Spinal cord (tissue), 9 donors: ENCODE measurements at regions not wholly inside any gene's neighbourhood (a gene's known extent, or its start where the extent isn't known, plus 50 kb on each side); places are given as distances from the start of the nearest gene placed in this dataset.

Experiments used
- DNase-seq, 6 donors: peaks; one replicate each; pipeline versions ENCODE4 v3.0.0 to v3.0.0-alpha.2; 2013 to 2015; ENCODE audit warnings: low spot score in 6 of 6, low read depth in 4 of 6
- H3K27ac ChIP-seq: one replicate; pipeline ENCODE4 v1.5.1; 2013; ENCODE audit warnings: low read depth, low read length, control low read depth
- H3K27me3 ChIP-seq: one replicate; pipeline ENCODE4 v1.6.1; 2013; ENCODE audit warnings: low read length; ENCODE audit not compliant: control insufficient read depth, insufficient read depth
- H3K36me3 ChIP-seq: one replicate; pipeline ENCODE4 v1.6.1; 2013; ENCODE audit warnings: low read length; ENCODE audit not compliant: control insufficient read depth, insufficient read depth
- H3K4me1 ChIP-seq: one replicate; pipeline ENCODE4 v1.6.1; 2013; ENCODE audit warnings: low read length; ENCODE audit not compliant: control insufficient read depth, insufficient read depth
- H3K4me3 ChIP-seq: one replicate; pipeline ENCODE4 v1.5.1; 2013; ENCODE audit warnings: low read depth, low read length, control low read depth
- H3K9me3 ChIP-seq: one replicate; pipeline ENCODE4 v1.6.1; 2013; ENCODE audit warnings: low read length; ENCODE audit not compliant: control insufficient read depth, insufficient read depth
- WGBS: methylation state at CpG from one replicate; pipeline ENCODE4 v1.1.5; 2013; ENCODE audit warnings: missing lambda C conversion rate; ENCODE audit not compliant: insufficient coverage; 5-methylcytosine and 5-hydroxymethylcytosine counted together
- donor health status: healthy.

GRCh38 chr15:60091911-60092310 is 87.8 kb downstream of the FOXB1 start:
- 100% methylated on average over 1 of the region's 3 CpGs for WGBS
- Histone ChIP-seq H3K4me1 (peaks cover 5% of the 10 kb centered on the region), H3K27ac (no peak overlapping the region)

GRCh38 chr15:60093273-60094067 is 89.4 kb downstream of the FOXB1 start:
- H3K27ac ChIP-seq = no peak overlapping the region
- no peaks in the 10 kb centered on the region for H3K27me3 ChIP-seq
- H3K36me3 ChIP-seq = no peaks in the 10 kb centered on the region
- no peak overlapping the region for H3K4me3 ChIP-seq
- WGBS = 5% methylated on average over 2 of the region's 4 CpGs
- peaks cover 5% of the 10 kb centered on the region for H3K4me1 ChIP-seq
- H3K9me3 ChIP-seq = peaks cover 4% of the 10 kb centered on the region
- peak in 4 of 6 donors; percentile 56 to 90 (median 70) for DNase-seq

More at GRCh38 chr15:60091911-60092310, 87.8 kb downstream of the FOXB1 start:
- Histone ChIP-seq H3K9me3 (peaks cover 2% of the 10 kb centered on the region), H3K4me3 (no peak overlapping the region), H3K27me3 (no peaks in the 10 kb centered on the region), H3K36me3 (no peaks in the 10 kb centered on the region)
- DNase-seq = no peak

- no peak overlapping the region for H3K27ac ChIP-seq
- no peak overlapping the region for H3K4me3 ChIP-seq
- H3K27me3 ChIP-seq = peaks cover 2% of the 10 kb centered on the region
- peaks cover 3% of the 10 kb centered on the region for H3K4me1 ChIP-seq
- no peak for DNase-seq
- 100% methylated on average over 1 of the region's 2 CpGs for WGBS
- H3K9me3 ChIP-seq = peaks cover 4% of the 10 kb centered on the region
- no peaks in the 10 kb centered on the region for H3K36me3 ChIP-seq
These were observed 91.6 kb downstream of the FOXB1 start for GRCh38 chr15:60095711-60096110.

DNA sequence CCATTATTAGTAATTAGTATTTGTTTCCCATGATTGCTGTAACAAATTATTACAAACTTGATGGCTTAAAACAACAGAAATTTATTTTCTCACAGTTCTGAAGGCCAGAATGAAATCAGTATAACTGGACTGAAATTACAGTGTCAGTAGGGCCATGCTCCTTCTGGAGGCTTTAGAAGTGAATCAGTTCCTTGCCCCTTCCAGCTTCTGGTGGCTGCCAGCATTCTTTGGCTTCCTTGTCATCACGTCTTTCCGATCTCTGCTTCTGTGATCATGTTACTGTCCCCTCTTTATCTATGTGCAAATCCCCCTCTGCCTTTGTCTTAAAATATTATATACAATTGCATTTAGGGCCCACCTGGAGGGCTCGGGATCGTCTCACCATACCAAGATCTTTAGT is 92.0 kb downstream of the FOXB1 start:
- Histone ChIP-seq H3K27me3 (peaks cover 2% of the 10 kb centered on the region), H3K9me3 (peaks cover 4% of the 10 kb centered on the region), H3K4me3 (no peak overlapping the region), H3K4me1 (peaks cover 3% of the 10 kb centered on the region), H3K27ac (no peak overlapping the region), H3K36me3 (no peaks in the 10 kb centered on the region)
- 88% methylated on average over 4 of the region's 4 CpGs for WGBS
- no peak for DNase-seq

DNA sequence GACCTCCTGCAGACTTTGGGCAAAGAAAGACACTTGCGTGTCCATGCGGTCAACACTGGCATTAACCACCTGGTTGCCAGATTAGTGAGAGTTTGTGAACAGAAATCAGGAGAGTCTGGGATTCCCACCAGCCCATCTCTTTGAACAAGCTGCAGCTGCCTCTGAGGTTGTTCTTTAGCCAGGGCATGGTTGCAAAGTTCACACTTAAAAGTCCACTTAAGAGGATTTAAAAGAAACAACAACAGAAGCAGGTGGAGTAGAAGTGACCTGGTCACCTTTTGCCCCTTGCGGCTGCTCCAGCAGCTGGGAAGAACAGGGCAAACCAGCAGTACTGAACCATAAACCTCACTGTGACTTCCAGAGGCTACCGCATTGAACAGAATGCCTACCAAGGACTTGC is 97.3 kb downstream of the FOXB1 start:
- Histone ChIP-seq H3K27ac (no peak overlapping the region), H3K4me1 (no peaks in the 10 kb centered on the region), H3K36me3 (no peaks in the 10 kb centered on the region), H3K27me3 (peaks cover 2% of the 10 kb centered on the region), H3K9me3 (peaks cover 4% of the 10 kb centered on the region), H3K4me3 (no peak overlapping the region)
- DNase-seq = no peak
- WGBS = 72% methylated on average over 4 of the region's 4 CpGs

GRCh38 chr15:60102748-60103147 is 98.6 kb downstream of the FOXB1 start:
- H3K4me1 ChIP-seq = no peaks in the 10 kb centered on the region
- no peak overlapping the region for H3K27ac ChIP-seq
- H3K27me3 ChIP-seq = peaks cover 2% of the 10 kb centered on the region
- H3K9me3 ChIP-seq = no peaks in the 10 kb centered on the region
- no peak for DNase-seq
- no peaks in the 10 kb centered on the region for H3K36me3 ChIP-seq
- no peak overlapping the region for H3K4me3 ChIP-seq

GRCh38 chr15:60110909-60111308 is 106.8 kb downstream of the FOXB1 start:
- no peaks in the 10 kb centered on the region for H3K36me3 ChIP-seq
- WGBS = no CpG with 5 or more reads among the region's 5 CpGs
- H3K4me3 ChIP-seq = no peak overlapping the region
- H3K9me3 ChIP-seq = no peaks in the 10 kb centered on the region
- DNase-seq = no peak
- no peak overlapping the region for H3K27ac ChIP-seq
- no peaks in the 10 kb centered on the region for H3K4me1 ChIP-seq
- no peaks in the 10 kb centered on the region for H3K27me3 ChIP-seq

DNA sequence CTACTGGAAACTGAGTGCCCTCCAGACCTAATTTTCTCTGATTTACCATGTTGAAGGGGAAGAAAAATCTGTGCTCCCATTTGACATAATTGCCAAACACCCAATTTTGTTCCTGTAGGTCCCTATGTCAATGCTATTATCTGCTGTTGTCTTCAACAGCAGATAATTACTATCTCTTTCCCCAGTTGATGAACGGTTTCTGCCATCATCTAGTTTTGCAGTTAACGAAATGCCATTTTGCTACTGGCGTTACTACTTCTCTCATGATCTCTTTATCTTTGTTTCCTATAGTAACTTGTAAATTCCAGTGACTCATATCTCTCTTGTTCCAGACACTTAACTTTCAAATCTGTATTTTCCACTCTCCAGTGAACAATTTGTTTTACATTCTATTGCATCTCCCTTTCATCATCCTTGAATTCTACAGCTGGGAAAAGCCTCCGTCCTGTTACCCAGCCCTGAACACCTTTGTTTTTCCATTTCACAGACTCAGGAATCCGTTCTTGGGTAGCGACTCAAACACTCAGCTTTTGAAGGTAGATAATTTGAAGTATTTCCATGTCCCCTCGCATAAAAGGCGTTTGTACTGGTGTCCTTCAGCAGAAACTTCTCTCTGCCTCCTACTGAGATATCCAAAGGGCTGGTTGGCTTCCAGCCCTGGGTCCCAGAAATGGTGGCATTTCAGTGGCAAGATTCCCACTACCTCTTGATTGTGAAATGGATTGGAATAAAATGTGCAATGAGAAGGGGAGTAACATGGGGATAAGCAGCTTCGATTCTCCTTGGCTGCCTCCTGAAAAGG is 111.7 kb downstream of the FOXB1 start:
- Histone ChIP-seq H3K4me3 (no peak overlapping the region), H3K9me3 (no peaks in the 10 kb centered on the region), H3K27me3 (peaks cover 3% of the 10 kb centered on the region), H3K36me3 (no peaks in the 10 kb centered on the region), H3K27ac (no peak overlapping the region), H3K4me1 (peaks cover 6% of the 10 kb centered on the region)
- 28% methylated on average over 4 of the region's 9 CpGs for WGBS
- DNase-seq = peak in 2 of 6 donors; percentile 65 to 73

DNA sequence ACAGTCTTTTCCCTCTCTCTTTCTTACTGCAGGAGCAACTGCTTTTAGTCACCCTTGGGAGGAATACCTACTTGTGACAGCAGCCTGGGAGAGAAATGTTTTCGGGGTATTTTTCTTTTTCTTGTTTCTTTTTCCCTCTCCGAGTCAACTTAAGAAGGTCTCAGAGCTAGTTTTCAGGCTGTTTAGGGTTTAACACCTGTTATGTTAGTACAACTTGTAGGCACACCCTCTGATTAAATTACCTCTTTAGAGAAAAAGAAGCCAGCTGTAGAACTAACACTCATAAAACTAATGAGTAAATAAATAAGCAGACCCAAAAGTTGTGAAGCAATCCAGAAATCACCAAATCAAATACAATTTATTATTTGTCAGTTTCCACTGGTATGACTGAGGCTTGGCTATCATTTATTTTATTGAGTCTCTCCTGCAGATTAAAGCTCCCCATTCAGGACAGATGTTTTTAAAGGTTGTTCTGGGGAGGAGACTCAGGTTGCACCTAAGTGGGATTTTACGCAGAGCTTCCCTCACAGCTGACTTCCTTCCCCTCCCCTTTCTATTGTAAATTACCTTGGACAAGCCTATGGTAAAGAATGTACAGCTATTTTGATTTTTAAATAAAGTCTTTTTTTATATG is 112.5 kb downstream of the FOXB1 start:
- no peak for DNase-seq
- peaks cover 6% of the 10 kb centered on the region for H3K4me1 ChIP-seq
- no peak overlapping the region for H3K4me3 ChIP-seq
- peaks cover 3% of the 10 kb centered on the region for H3K27me3 ChIP-seq
- WGBS = no CpG with 5 or more reads among the region's 3 CpGs
- no peak overlapping the region for H3K27ac ChIP-seq
- H3K36me3 ChIP-seq = no peaks in the 10 kb centered on the region
- H3K9me3 ChIP-seq = no peaks in the 10 kb centered on the region
